HG02870 (cell line): ENCODE measurements at regions not wholly inside any gene's neighbourhood (a gene's known extent, or its start where the extent isn't known, plus 50 kb on each side); places are given as distances from the start of the nearest gene placed in this dataset.

ENCODE experiments used
- ATAC-seq: cut with Tn5 transposase; IDR thresholded peaks from one replicate; pipeline ENCODE4 v1.9.1; 2021; ENCODE audit warnings: mild to moderate bottlenecking, moderate library complexity; ENCODE audit not compliant: unreplicated experiment

- ATAC-seq = no peak
Measured at GRCh38 chr4:108236264-108236663, 67.5 kb upstream of the LEF1 start.

GRCh38 chr4:108227923-108228322 is 59.2 kb upstream of the LEF1 start:
- no peak for ATAC-seq

- ATAC-seq = no peak
Measured at GRCh38 chr4:108224611-108225053, 55.9 kb upstream of the LEF1 start.

- no peak for ATAC-seq
Measured at GRCh38 chr4:108223313-108223712, 54.6 kb upstream of the LEF1 start.

DNA sequence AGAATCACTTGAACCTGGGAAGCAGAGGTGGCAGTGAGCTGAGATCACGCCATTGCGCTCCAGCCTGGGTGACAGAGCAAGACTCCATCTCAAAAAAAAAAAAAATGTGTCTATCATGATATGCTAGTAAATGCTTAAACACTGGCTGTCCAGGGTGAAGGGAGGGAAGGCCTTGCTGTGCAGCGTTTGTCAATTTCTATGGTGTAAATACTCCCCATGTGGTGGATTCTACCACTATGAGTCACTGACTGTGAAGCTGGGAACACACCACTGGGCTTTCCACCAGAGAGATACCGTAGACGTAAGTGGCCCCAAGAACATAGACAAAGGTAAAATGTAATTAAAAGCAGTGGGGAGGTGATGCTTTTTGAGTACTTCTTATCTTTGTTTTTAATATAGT is 51.3 kb upstream of the LEF1 start:
- no peak for ATAC-seq
